Posterior cingulate gyrus (tissue), 11 donors: ENCODE measurements at regions not wholly inside any gene's neighbourhood (a gene's known extent, or its start where the extent isn't known, plus 50 kb on each side); places are given as distances from the start of the nearest gene placed in this dataset.
A peak's percentile ranks its signal among the peaks of the same experiment; 100 is the strongest.

Experiments
- DNase-seq, 10 donors: peaks; one replicate each; pipeline versions ENCODE4 v3.0.0 to v3.0.0-alpha.2; 2020 to 2021; ENCODE audit warnings: mixed read lengths in 3 of 10
- intact Hi-C: fragments of 100-400 bp; cut with DNase I; formaldehyde crosslinking; loops from one replicate; pipeline ENCODE4 v1.15.1; 2023

- intact Hi-C loops = no loop called here
- DNase-seq = peak in 1 of 10 donors; percentile 77
Measured at GRCh38 chr5:165607026-165607425, 2101.6 kb downstream of the MAT2B start.

- DNase-seq = no peak
- intact Hi-C loops = no loop called here
Measured at GRCh38 chr5:165609871-165610270, 2104.5 kb downstream of the MAT2B start.

GRCh38 chr5:165616490-165617405, 2111.3 kb downstream of the MAT2B start:
- DNase-seq = no peak
- intact Hi-C loops = no loop called here

- intact Hi-C loops = no loop called here
- no peak for DNase-seq
Measured at GRCh38 chr5:165617491-165617890, 2112.1 kb downstream of the MAT2B start.

GRCh38 chr5:165620394-165620793, 2115.0 kb downstream of the MAT2B start:
- peak in 3 of 10 donors; percentile 14 to 22 (median 21) for DNase-seq
- intact Hi-C loops = no loop called here

GRCh38 chr5:165622864-165623536, 2117.6 kb downstream of the MAT2B start:
- intact Hi-C loops = no loop called here
- no peak for DNase-seq

- DNase-seq = peak in 5 of 10 donors; percentile 5 to 83 (median 17)
- intact Hi-C loops = no loop called here
Measured at GRCh38 chr5:165624166-165624946, 2118.9 kb downstream of the MAT2B start.

GRCh38 chr5:165626161-165626560, 2120.7 kb downstream of the MAT2B start:
- DNase-seq = no peak
- intact Hi-C loops = no loop called here

- DNase-seq = no peak
- intact Hi-C loops = no loop called here
Measured at GRCh38 chr5:165627548-165628170, 2122.2 kb downstream of the MAT2B start.

GRCh38 chr5:165630261-165630778, 2124.9 kb downstream of the MAT2B start:
- intact Hi-C loops = loop anchor here (5.0 kb wide), 1 partner anchor 1417 kb away; no protein-coding TSS in a partner anchor
- DNase-seq = peak in 8 of 10 donors; percentile 15 to 83 (median 58)

- intact Hi-C loops = loop anchor here (5.0 kb wide), 1 partner anchor 1416 kb away; no protein-coding TSS in a partner anchor
Measured at GRCh38 chr5:165631235-165631634, 2125.8 kb downstream of the MAT2B start.

GRCh38 chr5:165642366-165642765, 2136.9 kb downstream of the MAT2B start:
- no peak for DNase-seq
- intact Hi-C loops = no loop called here

More at GRCh38 chr5:165631235-165631634, 2125.8 kb downstream of the MAT2B start:
- no peak for DNase-seq

GRCh38 chr5:165665735-165666400, 2160.4 kb downstream of the MAT2B start:
- DNase-seq = no peak
- intact Hi-C loops = no loop called here

GRCh38 chr5:165673499-165673898, 2168.1 kb downstream of the MAT2B start:
- intact Hi-C loops = no loop called here
- DNase-seq = no peak

GRCh38 chr5:165695796-165696195, 2190.4 kb downstream of the MAT2B start:
- intact Hi-C loops = no loop called here

GRCh38 chr5:165705960-165706359, 2200.5 kb downstream of the MAT2B start:
- intact Hi-C loops = no loop called here
- no peak for DNase-seq

More at GRCh38 chr5:165695796-165696195, 2190.4 kb downstream of the MAT2B start:
- DNase-seq = no peak

- no peak for DNase-seq
- intact Hi-C loops = no loop called here
Measured at GRCh38 chr5:165712011-165712410, 2206.6 kb downstream of the MAT2B start.

- no peak for DNase-seq
- intact Hi-C loops = no loop called here
Measured at GRCh38 chr5:165714598-165714997, 2209.2 kb downstream of the MAT2B start.

- intact Hi-C loops = no loop called here
- DNase-seq = no peak
Measured at GRCh38 chr5:165720901-165721300, 2215.5 kb downstream of the MAT2B start.
